PC-3 (cell line): ENCODE measurements at regions not wholly inside any gene's neighbourhood (a gene's known extent, or its start where the extent isn't known, plus 50 kb on each side); places are given as distances from the start of the nearest gene placed in this dataset.

Experiments used
- CTCF ChIP-seq: fragments of 300-600 bp; sonication (generic); conservative IDR thresholded peaks from 2 replicates; pipeline ENCODE4 v1.5.1; 2017; ENCODE audit warnings: antibody characterized with exemption, low read depth, mild to moderate bottlenecking, low read length
- EZH2 ChIP-seq: fragments of 300-600 bp; sonication (generic); IDR thresholded peaks from one replicate; pipeline ENCODE4 v1.6.1; 2017; ENCODE audit warnings: antibody characterized with exemption, mild to moderate bottlenecking, low read length; ENCODE audit not compliant: unreplicated experiment

- TF ChIP-seq CTCF (no peak), EZH2 (no peak)
Observed at GRCh38 chr12:131622422-131622955, 88.4 kb upstream of the SFSWAP start.
